22Rv1 (cell line): ENCODE measurements at regions not wholly inside any gene's neighbourhood (a gene's known extent, or its start where the extent isn't known, plus 50 kb on each side); places are given as distances from the start of the nearest gene placed in this dataset.

Source experiments
- CTCF ChIP-seq: fragments of 450-650 bp; IDR thresholded peaks from 2 replicates; pipeline ENCODE4 v1.5.1; 2017; ENCODE audit warnings: mild to moderate bottlenecking
- ZFX ChIP-seq: fragments of 450-650 bp; IDR thresholded peaks from 2 replicates; pipeline ENCODE4 v1.6.1; 2017; ENCODE audit warnings: antibody characterized with exemption, borderline replicate concordance

- no peak for TF ChIP-seq ZFX
- no peak for TF ChIP-seq CTCF
Observed at GRCh38 chr4:179692222-179692621, 2250.0 kb upstream of the AGA start.
